ENCODE measurements at regions not wholly inside any gene's neighbourhood (a gene's known extent, or its start where the extent isn't known, plus 50 kb on each side); places are given as distances from the start of the nearest gene placed in this dataset.

DNA sequence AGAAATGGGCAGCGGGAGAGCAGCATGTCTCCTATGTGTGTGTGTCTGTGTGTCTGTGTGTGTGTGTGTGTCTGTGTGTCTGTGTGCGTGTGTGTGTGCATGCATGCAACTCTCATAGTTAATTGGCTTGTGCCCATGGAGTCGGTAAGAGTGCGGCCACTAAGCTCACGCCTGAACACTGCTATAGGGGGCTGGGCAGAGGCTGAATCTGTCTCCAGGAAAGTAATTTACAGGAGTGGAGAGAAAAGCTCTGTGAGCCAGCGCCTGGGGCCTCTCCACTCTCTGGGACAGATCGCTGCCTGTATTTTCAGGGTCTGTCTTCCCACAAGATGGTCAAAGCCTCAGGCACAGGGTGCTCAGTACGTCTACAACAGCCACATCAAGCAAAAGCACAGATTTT, 553.4 kb downstream of the TNS1 start (continued):
- TF ChIP-seq TAF1 (IDR thresholded peaks at IDR 0.05; ENCODE audit: borderline replicate concordance, low read depth, low read length), result no peak
- TF ChIP-seq, protein P1, sequence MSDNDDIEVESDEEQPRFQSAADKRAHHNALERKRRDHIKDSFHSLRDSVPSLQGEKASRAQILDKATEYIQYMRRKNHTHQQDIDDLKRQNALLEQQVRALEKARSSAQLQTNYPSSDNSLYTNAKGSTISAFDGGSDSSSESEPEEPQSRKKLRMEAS (IDR thresholded peaks at IDR 0.05; ENCODE audit: low read depth), result no peak
- TF ChIP-seq, protein P2, sequence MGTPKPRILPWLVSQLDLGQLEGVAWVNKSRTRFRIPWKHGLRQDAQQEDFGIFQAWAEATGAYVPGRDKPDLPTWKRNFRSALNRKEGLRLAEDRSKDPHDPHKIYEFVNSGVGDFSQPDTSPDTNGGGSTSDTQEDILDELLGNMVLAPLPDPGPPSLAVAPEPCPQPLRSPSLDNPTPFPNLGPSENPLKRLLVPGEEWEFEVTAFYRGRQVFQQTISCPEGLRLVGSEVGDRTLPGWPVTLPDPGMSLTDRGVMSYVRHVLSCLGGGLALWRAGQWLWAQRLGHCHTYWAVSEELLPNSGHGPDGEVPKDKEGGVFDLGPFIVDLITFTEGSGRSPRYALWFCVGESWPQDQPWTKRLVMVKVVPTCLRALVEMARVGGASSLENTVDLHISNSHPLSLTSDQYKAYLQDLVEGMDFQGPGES (IDR thresholded peaks at IDR 0.05; ENCODE audit: low read depth, low read length), result no peak
- TF ChIP-seq JUND (IDR thresholded peaks at IDR 0.05), result no peak
- no peak for TF ChIP-seq PBX3 (IDR thresholded peaks at IDR 0.05)
- no peak for TF ChIP-seq SMC3 (IDR thresholded peaks at IDR 0.05; ENCODE audit: low read depth, low read length)
- no peak for TF ChIP-seq FOSL2 (IDR thresholded peaks at IDR 0.05; ENCODE audit: borderline replicate concordance, low read depth)
- TF ChIP-seq FOXJ3 (CRISPR knock-in tag; IDR thresholded peaks at IDR 0.05), result no peak
- TF ChIP-seq NRF1 (IDR thresholded peaks at IDR 0.05; ENCODE audit: low read depth, low read length), result no peak
- TF ChIP-seq USF1 (IDR thresholded peaks at IDR 0.05; ENCODE audit: borderline replicate concordance, low read depth), result no peak
- no peak for TF ChIP-seq GATA2 (CRISPR knock-in tag; IDR thresholded peaks at IDR 0.05)
- TF ChIP-seq RXRA (IDR thresholded peaks at IDR 0.05; ENCODE audit: borderline replicate concordance, low read depth), result no peak

GRCh38 chr2:217448860-217449259, 553.9 kb downstream of the TNS1 start:
- Histone ChIP-seq H3K79me2 (ENCODE audit: insufficient read depth) (no peaks in the 10 kb centered on the region), H3K4me2 (no peak overlapping the region), H3K4me3 (ENCODE audit: low read depth in 2 of 2, low read length in 1 of 2) (no peak overlapping the region), H3K4me1 (ENCODE audit: control insufficient read depth in 1 of 2, insufficient read depth in 2 of 2, low read depth in 1 of 2, low read length in 1 of 2) (peaks cover 0 to 7% of the 10 kb centered on the region in 2 experiments; a peak in 2 of 4 replicates), H3K9me2 (no peaks in the 10 kb centered on the region), H3F3A (replicated peaks; ENCODE audit: insufficient read depth) (no peaks in the 10 kb centered on the region), H3K27me3 (ENCODE audit: insufficient read depth) (no peaks in the 10 kb centered on the region), H2AFZ (ENCODE audit: low read depth) (no peak overlapping the region), H4K20me1 (ENCODE audit: insufficient read depth) (no peaks in the 10 kb centered on the region), H3K9me3 (no peaks in the 10 kb centered on the region), H3K9ac (no peak overlapping the region), H3K27ac (ENCODE audit: low read depth in 2 of 2, low read length in 1 of 2) (no peak overlapping the region), H3K36me3 (replicated peaks in 1 of 2; ENCODE audit: control insufficient read depth in 1 of 2, insufficient read depth in 2 of 2, low read length in 1 of 2) (no peaks in the 10 kb centered on the region)
- TF ChIP-seq SIN3A (IDR thresholded peaks at IDR 0.05; ENCODE audit: borderline replicate concordance, low read depth, low read length), result no peak
- TF ChIP-seq SMC3 (IDR thresholded peaks at IDR 0.05; ENCODE audit: low read depth, low read length), result no peak
- TF ChIP-seq TEAD4 (IDR thresholded peaks at IDR 0.05; ENCODE audit: borderline replicate concordance, insufficient read depth), result no peak
- TF ChIP-seq, protein P3, sequence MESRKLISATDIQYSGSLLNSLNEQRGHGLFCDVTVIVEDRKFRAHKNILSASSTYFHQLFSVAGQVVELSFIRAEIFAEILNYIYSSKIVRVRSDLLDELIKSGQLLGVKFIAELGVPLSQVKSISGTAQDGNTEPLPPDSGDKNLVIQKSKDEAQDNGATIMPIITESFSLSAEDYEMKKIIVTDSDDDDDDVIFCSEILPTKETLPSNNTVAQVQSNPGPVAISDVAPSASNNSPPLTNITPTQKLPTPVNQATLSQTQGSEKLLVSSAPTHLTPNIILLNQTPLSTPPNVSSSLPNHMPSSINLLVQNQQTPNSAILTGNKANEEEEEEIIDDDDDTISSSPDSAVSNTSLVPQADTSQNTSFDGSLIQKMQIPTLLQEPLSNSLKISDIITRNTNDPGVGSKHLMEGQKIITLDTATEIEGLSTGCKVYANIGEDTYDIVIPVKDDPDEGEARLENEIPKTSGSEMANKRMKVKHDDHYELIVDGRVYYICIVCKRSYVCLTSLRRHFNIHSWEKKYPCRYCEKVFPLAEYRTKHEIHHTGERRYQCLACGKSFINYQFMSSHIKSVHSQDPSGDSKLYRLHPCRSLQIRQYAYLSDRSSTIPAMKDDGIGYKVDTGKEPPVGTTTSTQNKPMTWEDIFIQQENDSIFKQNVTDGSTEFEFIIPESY (IDR thresholded peaks at IDR 0.05; ENCODE audit: borderline replicate concordance, low read depth), result no peak
- TF ChIP-seq NFIC (IDR thresholded peaks at IDR 0.05; ENCODE audit: borderline replicate concordance), result no peak
- TF ChIP-seq, protein P2 (IDR thresholded peaks at IDR 0.05; ENCODE audit: low read depth, low read length), result no peak
- TF ChIP-seq ELF1 (IDR thresholded peaks at IDR 0.05), result no peak
- no peak for TF ChIP-seq EP300 (IDR thresholded peaks at IDR 0.05; ENCODE audit: borderline replicate concordance in 1 of 2, low read depth in 1 of 2, low read length in 1 of 2)
- no peak for TF ChIP-seq RFX5 (IDR thresholded peaks at IDR 0.05; ENCODE audit: low read length)
- TF ChIP-seq TCF12 (IDR thresholded peaks at IDR 0.05), result no peak
- TF ChIP-seq TAF1 (IDR thresholded peaks at IDR 0.05; ENCODE audit: borderline replicate concordance, low read depth, low read length), result no peak
- no peak for TF ChIP-seq EZH2phosphoT487 (IDR thresholded peaks at IDR 0.05; ENCODE audit: borderline replicate concordance, low read depth)
- no peak for TF ChIP-seq MEF2A (IDR thresholded peaks at IDR 0.05; ENCODE audit: borderline replicate concordance, low read depth)
- TF ChIP-seq GABPA (IDR thresholded peaks at IDR 0.05; ENCODE audit: low read depth), result no peak
- TF ChIP-seq RCOR1 (IDR thresholded peaks at IDR 0.05; ENCODE audit: low read length), result no peak
- TF ChIP-seq FOSL2 (IDR thresholded peaks at IDR 0.05; ENCODE audit: borderline replicate concordance, low read depth), result no peak
- TF ChIP-seq CHD2 (IDR thresholded peaks at IDR 0.05; ENCODE audit: low read length, partially characterized antibody), result no peak
- no peak for TF ChIP-seq GATA2 (CRISPR knock-in tag; IDR thresholded peaks at IDR 0.05)
- no peak for TF ChIP-seq POLR2AphosphoS5 (IDR thresholded peaks at IDR 0.05; ENCODE audit: low read depth, low read length)
- no peak for TF ChIP-seq FOXJ3 (CRISPR knock-in tag; IDR thresholded peaks at IDR 0.05)
- CTCF ChIA-PET, result interaction anchor here (1.3 kb wide), 1 partner anchor 308 kb away, joined by 4 read pairs; no protein-coding TSS in a partner anchor
- POLR2A ChIA-PET, result no interaction called here
- WGBS (ENCODE audit: low lambda C conversion rate), result 87% methylated on average over 5 of the region's 5 CpGs
- DNase-seq, result no peak
